Fibroblast of villous mesenchyme (primary cell): ENCODE measurements at regions not wholly inside any gene's neighbourhood (a gene's known extent, or its start where the extent isn't known, plus 50 kb on each side); places are given as distances from the start of the nearest gene placed in this dataset. TPM values are rescaled to one million over a fixed set of nuclear protein-coding genes. Genes with fewer than 3 reads are reported as not detected.
"Not testable (repeated sequence)": the region's sequence is repeated elsewhere in the genome, so short reads cannot be mapped to it uniquely, and the experiment has no call there.

Experiments
- DNase-seq: peaks from one replicate; pipeline ENCODE4 v3.0.0-alpha.2; 2010; ENCODE audit warnings: low read depth
- H3K4me3 ChIP-seq: 2 replicates; pipeline ENCODE4 v1.5.1; 2011; ENCODE audit warnings: low read depth, mild to moderate bottlenecking, low read length
- CTCF ChIP-seq: IDR thresholded peaks from 2 replicates; pipeline ENCODE4 v1.5.1; 2012; ENCODE audit warnings: low read depth, mild to moderate bottlenecking, low read length; ENCODE audit not compliant: insufficient read depth
- small RNA-seq: library from RNA; depleted of rRNA; stranded (forward); fragments of <200 nt; gene quantifications from one replicate; pipeline ENCODE3, GENCODE V24; 2012

GRCh38 chrX:87167841-87168240, 349.8 kb upstream of the KLHL4 start:
- no peak overlapping the region for H3K4me3 ChIP-seq
- no peak for TF ChIP-seq CTCF
- DNase-seq = no peak

GRCh38 chrX:87178009-87178408, 339.6 kb upstream of the KLHL4 start:
- DNase-seq, H3K4me3 ChIP-seq: not testable (repeated sequence)

Small RNAs in the stretch of these regions (small RNA-seq; reads per million reads assigned to genes)
- gene RF00279 = not detected
- not detected for gene Z82210.1
